ENCODE measurements at regions not wholly inside any gene's neighbourhood (a gene's known extent, or its start where the extent isn't known, plus 50 kb on each side); places are given as distances from the start of the nearest gene placed in this dataset.

DNA sequence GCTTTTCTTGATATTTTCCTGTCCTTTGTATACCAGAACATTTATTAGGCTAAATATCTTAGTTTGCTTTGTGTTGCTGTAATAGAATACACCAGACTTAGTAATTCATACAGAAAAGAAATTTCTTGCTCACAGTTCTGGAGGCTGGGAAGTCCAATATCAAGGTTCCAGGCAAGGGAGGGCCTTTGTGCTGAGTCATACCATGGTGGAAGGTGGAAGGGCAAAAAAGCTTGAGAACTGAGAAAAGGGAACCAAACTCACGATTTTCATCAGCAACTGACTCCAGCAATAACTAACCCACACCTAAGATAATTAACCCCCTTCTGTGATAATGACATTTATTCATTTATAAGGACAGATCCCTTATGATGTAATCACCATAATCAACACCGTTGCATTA is 496.9 kb upstream of the SUCLG2 start:
- no peak for DNase-seq (ENCODE audit: low read depth)

DNA sequence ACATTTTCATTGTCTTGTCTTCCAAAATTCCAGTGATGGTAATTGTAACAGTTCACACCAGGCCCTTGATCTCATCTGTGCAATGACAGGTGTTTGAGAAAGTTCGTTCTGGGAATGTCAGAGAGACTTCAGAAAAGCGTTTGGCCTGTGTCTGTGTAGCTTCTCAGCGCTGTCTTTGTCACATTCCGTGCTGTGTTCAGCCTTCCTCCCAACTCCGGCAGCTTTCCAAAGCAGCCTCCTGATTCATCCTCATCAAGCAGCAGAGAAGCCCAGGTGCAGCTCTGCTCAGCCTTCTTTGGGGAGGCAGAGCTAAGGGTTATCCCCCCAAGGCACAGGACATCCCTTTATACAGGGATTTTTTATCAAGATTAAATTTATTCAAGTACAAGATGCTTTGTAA is 494.0 kb upstream of the SUCLG2 start:
- DNase-seq (ENCODE audit: low read depth), result no peak

DNA sequence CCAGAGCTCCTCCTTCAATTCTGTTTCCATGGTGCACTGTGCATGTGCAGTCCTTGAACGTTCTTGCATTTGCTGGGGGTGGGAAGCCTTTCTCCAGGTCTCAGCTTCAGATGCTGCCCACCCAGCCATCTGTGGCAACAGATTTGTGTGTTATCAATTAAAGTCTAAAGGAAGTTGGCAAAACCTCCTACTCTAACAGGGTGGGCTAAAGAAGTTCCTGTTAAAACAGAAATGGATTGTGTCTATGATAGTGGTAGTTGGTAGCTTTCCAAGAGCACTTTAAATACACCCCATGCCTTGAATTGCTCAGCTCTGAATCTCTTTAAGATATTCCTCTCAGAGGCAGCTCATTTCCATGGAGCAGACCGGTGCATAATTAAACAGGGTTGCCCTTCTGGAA is 488.0 kb upstream of the SUCLG2 start:
- no peak for DNase-seq (ENCODE audit: low read depth)

DNA sequence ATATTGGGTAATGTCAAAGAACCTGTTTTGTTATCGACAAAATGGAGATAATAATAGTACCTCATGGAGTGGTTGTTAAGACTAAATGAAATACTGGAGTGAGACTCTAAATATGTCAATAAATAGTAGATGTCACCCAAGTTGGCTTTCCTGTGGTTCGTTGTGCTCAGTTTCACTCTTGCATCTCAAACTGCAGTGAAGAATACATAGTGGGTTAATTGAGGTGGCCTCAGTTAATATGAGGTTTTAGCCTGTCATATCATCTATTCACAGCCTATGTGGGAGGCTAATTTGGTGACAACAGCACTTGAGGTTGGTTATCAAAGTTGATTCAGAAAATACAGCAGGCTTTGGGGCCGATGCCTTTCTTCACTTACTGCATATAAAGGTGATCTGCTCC is 485.5 kb upstream of the SUCLG2 start:
- DNase-seq (ENCODE audit: low read depth), result no peak

DNA sequence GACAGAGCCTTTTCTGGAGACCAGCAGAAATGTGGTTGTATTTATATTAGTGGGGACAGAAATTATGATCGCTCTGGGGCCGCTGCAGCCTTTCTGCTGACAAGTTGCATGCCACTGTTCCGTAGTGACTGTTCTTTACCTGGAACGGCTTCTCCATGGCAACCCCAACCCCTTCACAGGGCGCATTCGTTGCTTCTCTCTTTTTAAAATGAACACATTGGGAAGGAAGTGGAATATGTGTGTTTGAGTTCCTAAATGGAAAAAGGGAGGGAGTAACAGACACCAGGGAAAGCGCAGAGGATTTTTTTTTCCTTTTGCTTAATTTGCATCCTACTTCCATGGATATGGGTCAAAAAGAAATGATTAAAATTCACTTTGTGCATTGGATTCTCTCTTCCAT is 482.0 kb upstream of the SUCLG2 start:
- no peak for DNase-seq (ENCODE audit: low read depth)

DNA sequence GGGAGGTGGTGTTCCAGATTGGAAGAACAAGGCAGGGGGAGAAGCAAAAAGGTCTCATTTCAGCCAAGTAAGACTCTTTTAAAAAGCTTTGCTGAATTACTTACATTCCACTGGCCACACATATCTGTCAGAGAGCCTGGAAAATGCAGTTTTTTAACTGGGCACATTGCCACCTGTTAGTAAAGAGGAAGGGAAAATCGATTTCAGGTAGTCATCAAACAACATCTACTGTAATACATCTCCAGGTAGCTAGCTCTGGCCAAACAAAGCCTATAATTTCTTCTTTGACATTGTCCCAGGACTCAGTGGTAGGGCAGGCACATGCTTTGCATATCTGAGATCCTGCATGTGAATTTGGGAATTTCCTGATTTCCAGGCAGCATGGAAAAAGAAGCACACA is 480.7 kb upstream of the SUCLG2 start:
- DNase-seq (ENCODE audit: low read depth), result no peak

DNA sequence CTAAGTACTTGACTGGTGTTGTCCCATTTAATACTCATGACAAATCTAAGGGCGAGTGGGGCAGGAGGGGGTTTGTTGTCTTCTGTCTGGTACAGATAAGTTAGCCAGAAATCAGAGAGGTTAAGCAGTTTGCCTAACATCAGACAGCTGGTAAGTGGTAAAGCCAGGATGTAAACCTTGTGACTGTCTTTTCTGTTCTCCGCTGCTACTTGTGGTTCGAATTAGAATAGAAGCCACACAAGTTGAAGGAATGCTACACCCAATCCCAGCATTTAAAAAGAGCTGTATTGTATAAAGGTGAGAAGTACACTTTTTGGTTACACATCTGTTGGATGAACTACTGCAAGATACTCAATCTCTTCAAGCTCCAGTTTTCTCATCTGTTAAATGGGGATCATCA is 474.7 kb upstream of the SUCLG2 start:
- DNase-seq (ENCODE audit: low read depth), result no peak

DNA sequence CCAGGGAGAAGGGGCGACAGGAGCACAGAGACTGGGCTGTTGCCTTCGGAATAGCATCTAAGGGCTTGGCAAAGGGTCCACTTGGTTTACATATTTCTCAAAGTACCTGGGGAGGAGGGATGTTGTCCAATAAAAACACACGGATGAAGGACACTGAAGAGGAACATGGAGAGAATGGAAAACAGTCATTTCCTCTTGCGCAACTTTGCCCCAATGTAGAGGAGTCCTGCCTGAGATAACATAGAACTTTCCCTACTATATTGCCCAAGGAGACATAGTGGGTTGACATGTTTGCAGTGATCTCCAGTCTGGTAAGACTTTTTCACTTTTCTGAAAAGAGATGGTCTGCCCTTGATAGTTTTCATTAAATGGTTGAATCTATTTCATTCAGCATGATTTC is 468.8 kb upstream of the SUCLG2 start:
- DNase-seq (ENCODE audit: low read depth), result no peak

DNA sequence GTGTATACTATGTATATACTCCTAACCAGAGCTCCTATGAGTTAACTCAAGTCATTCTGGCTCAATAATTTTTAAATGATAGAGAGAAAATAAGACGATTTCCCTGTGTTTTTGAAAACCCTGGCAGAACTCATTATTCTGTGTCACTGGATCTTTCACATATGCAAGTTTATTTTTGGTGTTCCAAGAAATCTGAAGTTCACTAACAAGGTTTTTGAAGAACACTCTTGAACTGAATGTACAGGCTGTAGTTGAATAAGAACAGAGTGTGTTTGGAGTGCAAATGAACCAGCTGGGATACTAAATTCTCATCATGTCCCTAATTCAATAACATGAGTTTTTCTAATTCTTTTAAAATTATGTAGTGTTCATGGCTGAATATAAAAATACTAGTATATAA is 466.9 kb upstream of the SUCLG2 start:
- no peak for DNase-seq (ENCODE audit: low read depth)

DNA sequence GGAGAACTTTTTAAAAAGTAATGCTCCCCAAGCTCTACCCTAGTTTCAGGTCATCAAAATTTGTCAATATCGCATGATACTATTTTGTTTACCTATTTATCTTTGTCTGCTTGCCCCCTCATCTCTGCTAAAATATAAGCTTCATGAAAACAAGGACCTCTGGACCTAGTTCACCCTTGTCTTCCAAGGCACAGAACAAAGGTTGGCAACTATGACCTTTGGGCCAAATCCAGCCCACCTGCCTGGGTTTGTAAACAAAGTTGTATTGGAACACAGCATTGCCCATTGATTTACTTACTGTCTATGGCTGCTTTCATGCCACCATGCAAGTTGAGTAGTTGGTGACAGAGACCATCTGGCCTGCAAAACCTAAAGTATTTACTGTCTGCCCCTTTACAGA is 462.2 kb upstream of the SUCLG2 start:
- no peak for DNase-seq (ENCODE audit: low read depth)

DNA sequence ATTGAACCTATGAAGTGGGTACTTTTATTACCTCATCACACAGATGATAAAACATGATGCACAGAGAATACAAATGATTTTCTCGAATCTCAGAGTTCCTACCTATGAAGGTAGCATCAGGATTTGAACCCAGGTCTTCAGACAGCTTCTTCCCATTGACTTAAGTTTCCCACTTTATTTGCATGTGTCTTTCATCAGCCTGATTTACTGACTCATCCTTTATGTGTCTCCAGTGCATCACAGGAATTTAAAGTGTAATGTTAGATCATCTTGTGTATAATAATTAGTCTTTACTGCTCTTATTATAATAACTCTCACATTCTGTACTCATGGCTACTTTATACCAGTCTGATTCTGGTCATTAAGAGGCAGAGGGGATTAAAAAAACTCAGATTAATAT is 449.4 kb upstream of the SUCLG2 start:
- DNase-seq (ENCODE audit: low read depth), result no peak

DNA sequence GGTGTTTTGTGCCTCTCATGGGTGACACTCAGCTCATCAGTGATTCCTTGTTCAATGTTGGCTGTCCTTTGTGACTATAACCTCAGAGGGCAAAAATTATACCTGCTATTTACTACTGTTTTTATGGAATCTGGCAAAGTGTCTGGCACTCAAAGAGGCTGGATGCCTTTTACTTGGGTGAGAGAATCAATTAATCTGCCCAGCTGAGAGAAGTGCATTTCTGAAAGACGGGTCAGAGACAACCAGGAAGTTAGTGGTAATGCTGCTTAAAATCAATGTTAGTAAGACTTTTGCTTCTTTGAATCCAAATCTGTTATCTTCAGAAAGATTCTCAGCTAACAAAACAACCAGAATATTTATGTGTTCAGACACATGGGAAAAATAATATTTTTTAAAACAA is 436.2 kb upstream of the SUCLG2 start:
- DNase-seq (ENCODE audit: low read depth), result no peak

DNA sequence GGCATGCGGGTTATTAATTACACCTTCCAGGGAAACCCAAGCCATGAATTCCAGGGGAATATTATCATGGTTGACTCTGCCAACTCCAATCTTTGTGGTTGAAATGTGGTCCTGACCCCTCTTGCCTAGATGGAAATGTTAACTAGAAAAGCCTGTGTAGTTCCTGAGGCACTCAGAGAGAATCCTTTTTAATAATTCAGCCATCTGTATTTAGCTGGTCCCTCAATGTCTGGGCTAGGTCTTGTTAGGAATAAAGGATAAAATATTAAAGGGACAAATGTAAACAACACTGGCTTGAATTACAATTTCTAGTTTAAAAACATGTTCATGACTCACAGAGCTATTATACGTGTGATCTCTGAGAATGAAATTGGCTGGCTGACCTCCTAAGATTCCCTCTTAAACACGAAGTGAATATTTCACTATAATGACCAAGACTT is 435.2 kb upstream of the SUCLG2 start:
- no peak for DNase-seq (ENCODE audit: low read depth)

DNA sequence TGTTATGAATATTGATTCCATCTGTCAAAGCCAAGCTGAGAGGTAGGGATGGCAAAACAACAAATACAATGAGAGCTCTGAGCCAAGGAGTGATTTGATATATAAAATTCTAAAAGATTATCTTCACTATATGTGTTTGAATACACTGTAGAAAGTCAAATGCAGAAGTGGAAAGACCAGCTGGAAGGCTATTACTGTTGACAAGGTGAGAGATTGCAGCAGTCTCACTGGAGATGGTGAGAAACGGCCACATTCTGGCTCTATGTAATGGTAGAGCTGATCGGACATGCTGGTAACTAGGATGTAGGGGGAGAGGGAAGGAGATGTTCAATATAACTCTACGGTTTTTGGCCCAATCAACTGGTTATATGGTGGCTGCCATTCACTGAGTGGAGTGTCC is 434.2 kb upstream of the SUCLG2 start:
- no peak for DNase-seq (ENCODE audit: low read depth)

DNA sequence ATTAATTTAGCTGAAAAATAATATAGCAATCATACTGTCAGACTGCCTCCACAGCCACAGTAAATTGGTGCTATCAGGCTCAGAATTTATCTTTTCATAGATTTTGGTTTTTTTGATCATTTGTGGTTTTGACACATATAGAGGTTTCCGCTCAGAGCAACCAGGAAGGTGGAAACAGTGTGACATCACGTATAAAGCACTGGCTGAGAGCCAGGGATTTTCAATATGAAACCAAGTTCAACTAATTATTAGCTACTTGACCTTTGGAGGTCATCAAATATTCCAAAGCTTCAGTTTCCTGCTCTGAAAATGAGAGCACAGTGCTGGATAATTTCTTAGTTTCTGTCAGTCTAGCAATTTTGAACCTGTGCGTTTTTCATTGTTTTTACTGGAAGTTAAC is 433.8 kb upstream of the SUCLG2 start:
- no peak for DNase-seq (ENCODE audit: low read depth)

DNA sequence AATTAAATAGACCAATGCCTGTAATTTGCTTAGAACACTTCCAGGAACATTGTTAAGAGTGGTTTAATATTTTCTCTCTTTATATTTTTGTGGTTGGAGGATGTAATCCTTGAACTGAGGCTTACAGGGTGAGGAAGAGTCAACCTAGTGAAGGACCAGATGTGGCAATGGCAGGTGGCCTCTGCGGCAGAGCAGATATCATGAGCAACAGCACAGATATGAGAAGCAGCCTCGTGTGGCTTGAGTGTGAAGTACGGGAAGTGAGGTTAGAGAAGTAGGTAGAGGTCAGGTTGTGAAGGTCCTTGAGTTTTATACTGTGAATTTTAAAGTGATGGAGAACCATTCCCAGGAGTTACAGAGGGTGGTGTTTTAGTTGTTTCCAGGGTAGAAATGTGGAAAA is 417.6 kb upstream of the SUCLG2 start:
- DNase-seq (ENCODE audit: low read depth), result no peak

DNA sequence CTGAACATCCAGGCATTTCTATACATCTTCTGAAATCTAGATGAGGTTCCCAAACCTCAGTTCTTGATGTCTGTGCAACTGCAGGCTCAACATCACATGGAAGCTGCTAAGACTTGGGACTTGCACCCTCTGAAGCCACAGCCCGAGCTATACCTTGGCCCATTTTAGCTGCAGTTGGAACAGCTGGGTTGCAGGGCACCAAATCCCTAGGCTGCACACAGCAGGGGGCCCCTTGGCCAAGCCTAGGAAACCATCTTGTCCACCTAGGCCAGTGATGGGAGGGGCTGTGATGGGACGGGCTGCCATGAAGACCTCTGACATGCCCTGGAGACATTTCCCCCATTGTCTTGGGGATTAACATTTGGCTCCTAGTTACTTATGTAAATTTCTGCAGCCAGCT is 415.8 kb upstream of the SUCLG2 start:
- DNase-seq (ENCODE audit: low read depth), result no peak

DNA sequence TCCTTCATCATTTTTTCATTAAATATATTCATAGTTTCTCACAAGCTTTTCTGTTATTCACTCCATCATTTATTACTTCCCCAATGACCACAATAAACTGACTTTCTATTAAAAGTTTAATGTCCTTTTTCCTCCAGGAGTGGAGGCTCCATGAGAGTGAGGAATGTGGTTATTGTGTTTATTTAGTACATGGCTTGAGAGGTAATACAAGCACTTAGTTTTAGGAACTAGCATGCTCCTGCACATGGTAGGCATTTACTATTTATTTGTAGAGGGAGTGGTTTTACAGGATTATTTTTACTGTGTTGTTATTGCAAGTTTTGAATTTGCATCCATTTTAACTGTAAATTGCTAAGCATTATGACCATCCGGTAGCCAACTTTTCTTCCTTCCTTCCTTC is 412.9 kb upstream of the SUCLG2 start:
- no peak for DNase-seq (ENCODE audit: low read depth)

DNA sequence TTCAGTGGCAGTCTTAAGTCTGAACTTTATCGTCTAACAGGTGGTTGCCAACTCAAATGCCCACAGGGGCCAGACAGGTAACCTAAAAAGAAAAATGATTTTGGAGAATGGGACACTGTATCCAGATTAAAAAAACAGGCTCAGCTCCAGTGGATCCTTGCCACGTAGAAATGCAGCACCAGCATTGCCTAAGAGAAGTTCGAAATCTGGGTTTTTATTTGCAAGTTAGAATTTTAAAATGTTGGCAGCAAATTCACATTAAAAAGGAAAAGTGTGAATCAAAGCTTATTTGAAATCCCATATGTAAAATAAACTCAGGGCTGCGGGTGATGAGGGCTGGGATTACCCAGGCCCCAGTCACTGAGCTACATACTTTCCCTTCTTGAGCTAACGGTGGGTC is 408.5 kb upstream of the SUCLG2 start:
- no peak for DNase-seq (ENCODE audit: low read depth)

DNA sequence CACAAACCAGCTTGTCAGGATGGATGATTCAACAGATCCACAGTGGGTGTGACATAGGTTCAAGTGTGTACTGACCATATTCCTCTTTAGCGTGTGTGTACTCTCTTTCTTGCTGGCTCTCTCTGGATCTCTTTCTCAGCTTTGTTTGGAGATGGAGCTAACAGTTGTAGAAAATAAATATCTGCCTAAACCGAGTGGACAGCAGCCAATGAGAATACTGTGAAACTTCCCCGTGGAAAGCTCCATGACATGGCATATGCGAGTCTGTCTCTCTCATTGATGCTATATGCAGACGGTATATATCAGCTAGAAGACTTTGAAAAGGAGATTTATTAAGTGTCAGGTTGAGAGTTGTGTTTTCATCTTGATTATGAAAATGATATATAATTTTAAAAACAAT is 406.5 kb upstream of the SUCLG2 start:
- DNase-seq (ENCODE audit: low read depth), result no peak

DNA sequence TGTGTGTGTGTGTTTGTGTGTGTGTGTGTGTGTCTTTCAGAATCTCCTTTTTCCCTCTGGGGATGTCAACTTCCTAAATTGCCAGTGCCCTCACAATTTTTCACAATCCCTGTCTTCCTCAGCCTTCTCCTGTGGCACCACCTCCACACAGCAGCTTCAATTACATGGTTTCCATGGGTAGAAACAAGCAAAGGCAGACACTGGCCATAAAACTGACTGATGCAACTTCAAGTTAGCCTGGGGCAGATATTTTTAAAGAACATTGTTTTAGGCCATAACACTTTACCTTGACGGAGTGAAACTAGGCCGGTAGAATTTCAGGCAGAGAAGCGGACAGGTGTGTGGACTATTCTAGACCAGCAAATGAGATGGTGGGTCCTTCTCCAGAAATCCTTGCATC is 405.8 kb upstream of the SUCLG2 start:
- DNase-seq (ENCODE audit: low read depth), result no peak

DNA sequence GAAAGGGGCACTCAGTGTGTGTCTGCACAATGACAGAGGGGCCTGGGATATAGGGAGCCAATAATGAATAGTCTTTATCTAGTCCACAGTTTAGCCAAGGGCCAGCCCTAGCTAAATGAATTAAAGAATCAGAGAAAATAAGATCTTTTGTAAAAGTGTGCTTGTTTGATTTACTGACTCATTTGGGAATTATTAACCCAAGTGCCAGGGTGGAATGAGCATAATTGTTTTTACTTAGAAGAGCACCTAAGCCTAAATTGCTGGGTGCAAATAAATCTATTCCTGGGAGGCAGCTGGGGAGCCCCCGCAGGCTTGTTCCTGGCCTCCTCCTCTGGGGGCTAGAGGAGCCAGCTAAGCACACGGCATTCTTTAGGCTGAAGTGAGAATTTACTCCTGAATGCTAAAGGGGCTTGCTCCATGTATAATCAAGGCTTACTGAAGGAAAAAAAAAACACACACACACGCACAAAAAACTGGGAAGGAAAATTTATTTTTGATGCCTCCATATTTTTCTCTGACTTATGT is 405.3 kb upstream of the SUCLG2 start:
- DNase-seq (ENCODE audit: low read depth), result no peak

DNA sequence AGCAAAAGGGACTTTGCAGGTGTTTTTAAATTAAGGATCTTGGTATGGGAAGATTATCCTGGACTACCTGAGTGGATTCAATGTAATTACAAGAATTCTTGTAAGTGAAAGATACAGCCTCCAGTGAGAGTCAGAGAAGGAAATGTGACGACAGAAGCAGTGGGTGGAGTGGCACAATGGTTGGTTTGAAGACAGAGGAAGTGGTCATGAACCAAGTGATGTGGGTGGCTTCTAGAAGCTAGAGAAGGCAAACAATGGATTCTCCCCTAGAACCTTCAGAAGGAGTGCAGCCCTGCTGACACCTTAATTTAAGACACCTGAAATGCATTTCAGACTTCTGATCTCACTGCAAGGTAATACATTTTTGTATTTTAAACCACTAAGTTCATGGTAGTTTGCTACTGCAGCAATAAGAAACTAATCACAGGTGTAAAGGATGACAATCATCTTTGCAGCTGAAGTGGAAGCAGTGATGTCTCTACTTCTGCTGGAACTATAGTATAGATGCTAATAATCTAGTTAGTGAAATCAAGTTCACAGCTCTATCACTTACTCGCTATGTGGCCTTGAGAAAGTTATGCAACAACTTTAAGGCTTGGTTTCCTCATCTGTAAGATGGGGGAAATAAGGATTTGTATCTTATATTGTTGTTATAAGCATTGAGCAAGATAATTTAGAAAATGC is 403.4 kb upstream of the SUCLG2 start:
- no peak for DNase-seq (ENCODE audit: low read depth)

DNA sequence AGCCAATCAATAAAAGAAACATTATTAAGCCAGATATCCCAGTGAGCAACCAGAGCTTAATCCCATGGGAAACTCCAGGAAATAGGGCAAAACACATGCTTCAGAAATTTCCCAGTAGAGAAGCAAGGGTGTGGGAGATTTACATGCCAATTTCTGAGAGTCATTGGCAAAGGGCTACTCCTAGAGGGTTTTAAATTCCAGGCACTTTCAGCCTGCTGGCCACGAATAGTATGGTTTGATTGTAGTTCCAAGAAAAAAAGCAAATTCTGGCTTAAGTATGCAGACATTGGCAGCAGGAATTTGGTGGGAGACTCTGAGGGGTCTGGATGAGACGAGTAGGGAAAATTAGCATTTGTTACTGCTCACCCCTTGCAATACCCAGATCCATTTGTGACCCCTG is 402.1 kb upstream of the SUCLG2 start:
- no peak for DNase-seq (ENCODE audit: low read depth)

DNA sequence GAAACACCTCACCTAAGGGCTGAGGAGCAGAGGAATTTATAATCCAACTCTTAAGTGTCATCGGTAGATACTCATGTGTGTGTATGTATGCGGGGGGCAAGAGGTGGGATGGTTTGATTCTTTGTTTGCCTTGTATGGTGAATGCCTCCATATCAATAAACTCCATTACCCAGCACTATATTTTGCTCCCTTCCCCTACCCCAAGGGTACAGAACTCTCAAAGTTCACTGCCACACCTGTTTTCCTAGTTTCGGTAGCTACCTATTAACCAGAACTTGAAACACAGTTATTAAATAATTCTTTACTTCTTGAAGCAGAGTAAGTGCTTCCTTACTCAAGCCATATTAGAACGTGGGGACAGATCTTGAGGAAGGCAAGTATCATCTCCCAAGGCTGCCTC is 400.8 kb upstream of the SUCLG2 start:
- DNase-seq (ENCODE audit: low read depth), result no peak
